Rectal smooth muscle tissue (tissue), 1 donor: ENCODE measurements at regions not wholly inside any gene's neighbourhood (a gene's known extent, or its start where the extent isn't known, plus 50 kb on each side); places are given as distances from the start of the nearest gene placed in this dataset.

ENCODE experiments used
- H3K27ac ChIP-seq: one replicate; pipeline ENCODE4 v1.7.0; 2013; ENCODE audit warnings: low read depth, low read length, inconsistent platforms
- H3K27me3 ChIP-seq: one replicate; pipeline ENCODE4 v1.7.0; 2013; ENCODE audit warnings: low read length; ENCODE audit not compliant: control insufficient read depth, insufficient read depth
- H3K36me3 ChIP-seq: one replicate; pipeline ENCODE4 v1.7.0; 2013; ENCODE audit warnings: low read length; ENCODE audit not compliant: control insufficient read depth, insufficient read depth
- H3K4me1 ChIP-seq: one replicate; pipeline ENCODE4 v1.7.0; 2013; ENCODE audit warnings: low read length; ENCODE audit not compliant: control insufficient read depth, insufficient read depth
- H3K4me3 ChIP-seq: one replicate; pipeline ENCODE4 v1.7.0; 2013; ENCODE audit warnings: low read length
- H3K9ac ChIP-seq: one replicate; pipeline ENCODE4 v1.7.0; 2013; ENCODE audit warnings: low read length

DNA sequence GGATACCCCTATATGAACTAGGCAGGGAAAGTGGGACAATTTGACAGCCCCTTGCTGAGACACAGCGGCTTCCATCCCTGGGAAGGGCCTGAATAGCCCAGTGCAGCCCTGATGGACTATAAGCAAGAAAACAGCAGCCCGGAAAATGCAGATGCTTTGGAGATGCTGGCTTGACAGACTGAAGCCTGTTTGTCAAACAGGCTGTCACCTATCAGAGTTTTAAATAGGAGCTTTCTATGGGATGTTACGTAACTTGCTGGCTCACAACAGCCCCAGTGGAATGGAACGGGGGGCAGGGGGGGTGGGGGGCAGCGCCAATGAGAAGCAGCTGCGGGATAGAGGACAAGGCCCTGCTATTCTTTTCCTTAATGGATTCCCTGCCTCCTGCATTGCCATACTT lies 91.9 kb upstream of the NTM start:
- H3K4me3 ChIP-seq: no peak overlapping the region
- H3K27ac ChIP-seq: no peak overlapping the region
- no peaks in the 10 kb centered on the region for H3K36me3 ChIP-seq
- H3K27me3 ChIP-seq: no peaks in the 10 kb centered on the region
- H3K4me1 ChIP-seq: peaks cover 8% of the 10 kb centered on the region
- no peak overlapping the region for H3K9ac ChIP-seq

DNA sequence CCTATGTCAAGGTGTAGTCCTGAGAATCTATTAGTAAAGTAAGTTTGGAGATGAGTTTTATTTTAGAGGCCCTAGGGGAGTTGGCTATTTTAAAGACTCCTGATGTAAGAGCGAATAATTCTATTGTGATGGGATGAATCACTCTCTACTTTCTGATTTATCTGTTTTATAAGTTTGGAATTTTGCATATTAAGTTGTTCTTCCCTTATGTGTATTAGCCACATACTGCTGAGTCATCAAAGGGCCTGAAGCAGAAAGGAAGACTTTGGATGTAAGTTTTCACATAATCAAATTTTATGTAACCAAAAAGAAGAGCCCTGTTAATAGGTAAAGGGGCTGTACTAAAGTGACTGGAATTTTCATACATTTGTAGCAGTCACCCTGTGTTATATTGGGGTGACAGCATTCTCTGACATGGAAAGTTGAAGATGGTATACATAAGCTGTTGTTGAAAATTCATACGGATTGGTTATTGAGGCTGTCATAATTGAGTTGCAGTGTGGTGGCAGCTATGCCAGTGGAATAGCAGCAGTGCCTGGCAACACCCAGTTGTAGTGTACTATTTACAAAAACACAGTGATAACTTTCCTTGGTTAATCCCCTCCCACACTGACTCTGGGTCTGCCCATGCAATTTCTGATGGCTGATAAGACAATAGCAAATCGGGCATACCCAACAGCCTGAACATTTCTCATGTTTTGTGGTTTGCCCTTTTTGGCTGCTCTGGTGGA lies 90.6 kb upstream of the NTM start:
- Histone ChIP-seq H3K4me1 (peaks cover 8% of the 10 kb centered on the region), H3K36me3 (no peaks in the 10 kb centered on the region), H3K27me3 (no peaks in the 10 kb centered on the region), H3K9ac (no peak overlapping the region), H3K27ac (no peak overlapping the region), H3K4me3 (no peak overlapping the region)

DNA sequence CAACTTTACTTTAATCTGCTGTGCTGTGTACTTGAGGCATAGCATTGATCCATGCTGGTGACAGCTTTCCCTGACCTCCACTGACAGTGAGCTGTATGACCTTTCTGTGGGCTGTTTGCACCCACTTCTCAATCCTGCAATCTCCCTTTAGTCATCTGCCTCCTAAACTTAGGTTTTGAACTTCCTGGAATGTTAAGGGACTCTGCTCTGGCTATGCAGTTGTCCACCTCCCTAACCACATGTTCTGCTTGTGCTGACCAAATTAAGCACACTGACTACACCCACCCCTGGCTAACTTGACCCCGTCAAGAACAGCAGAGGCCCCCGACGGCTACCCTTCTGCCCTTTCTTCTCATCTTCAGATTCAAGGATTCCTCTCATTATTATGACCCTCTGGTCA lies 89.1 kb upstream of the NTM start:
- Histone ChIP-seq H3K4me1 (peaks cover 2% of the 10 kb centered on the region), H3K36me3 (no peaks in the 10 kb centered on the region), H3K4me3 (no peak overlapping the region), H3K9ac (no peak overlapping the region), H3K27me3 (no peaks in the 10 kb centered on the region), H3K27ac (no peak overlapping the region)

DNA sequence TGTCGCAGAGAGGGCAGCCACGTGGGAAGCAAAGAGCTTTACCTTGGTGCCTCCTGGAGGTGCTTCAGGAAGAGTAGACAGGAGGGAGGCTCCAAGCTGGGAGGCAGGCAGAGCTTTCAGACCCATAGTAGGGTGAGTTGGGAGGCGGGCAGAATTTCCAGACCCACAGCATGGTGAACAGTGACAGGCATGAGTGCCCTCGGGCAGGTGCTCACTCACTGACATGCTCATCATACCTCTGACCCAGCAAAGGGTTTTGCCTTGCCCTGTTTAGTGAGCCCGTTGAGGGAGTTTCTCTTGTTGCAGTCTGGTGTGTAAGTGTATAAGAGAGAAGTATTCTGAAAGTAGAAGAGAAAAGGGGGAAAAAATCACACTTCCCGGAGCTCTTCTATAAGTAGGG lies 86.4 kb upstream of the NTM start:
- H3K36me3 ChIP-seq: no peaks in the 10 kb centered on the region
- no peaks in the 10 kb centered on the region for H3K4me1 ChIP-seq
- no peaks in the 10 kb centered on the region for H3K27me3 ChIP-seq
- no peak overlapping the region for H3K27ac ChIP-seq
- no peak overlapping the region for H3K9ac ChIP-seq
- no peak overlapping the region for H3K4me3 ChIP-seq

DNA sequence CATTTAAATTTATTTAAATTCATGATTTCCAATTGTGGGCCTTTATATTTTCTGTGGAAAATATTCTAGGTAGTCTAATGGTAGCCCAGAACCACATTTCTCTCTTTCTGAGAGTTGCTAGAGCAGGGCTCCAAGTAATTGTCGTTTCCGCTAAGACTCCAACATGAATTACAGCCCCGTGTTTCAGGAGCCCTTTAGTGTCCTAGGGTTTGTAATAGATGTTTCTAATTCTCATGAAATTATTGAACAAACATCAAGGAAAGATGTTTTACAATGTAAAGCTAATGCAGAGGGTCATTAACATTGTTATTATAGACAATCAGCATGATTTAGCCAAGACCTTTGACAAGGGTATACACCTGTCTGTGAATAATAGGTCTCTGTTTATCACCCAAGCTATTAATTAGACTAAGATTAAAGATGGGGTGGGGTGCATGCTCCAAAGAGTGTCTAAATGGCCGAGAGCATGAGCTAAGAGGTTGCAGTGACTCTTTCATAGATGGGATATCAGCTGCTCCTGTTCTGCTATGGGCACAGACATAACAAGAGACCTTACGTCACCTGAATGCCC lies 81.8 kb upstream of the NTM start:
- Histone ChIP-seq H3K4me1 (no peaks in the 10 kb centered on the region), H3K4me3 (no peak overlapping the region), H3K9ac (no peak overlapping the region), H3K27ac (no peak overlapping the region), H3K27me3 (no peaks in the 10 kb centered on the region), H3K36me3 (no peaks in the 10 kb centered on the region)

DNA sequence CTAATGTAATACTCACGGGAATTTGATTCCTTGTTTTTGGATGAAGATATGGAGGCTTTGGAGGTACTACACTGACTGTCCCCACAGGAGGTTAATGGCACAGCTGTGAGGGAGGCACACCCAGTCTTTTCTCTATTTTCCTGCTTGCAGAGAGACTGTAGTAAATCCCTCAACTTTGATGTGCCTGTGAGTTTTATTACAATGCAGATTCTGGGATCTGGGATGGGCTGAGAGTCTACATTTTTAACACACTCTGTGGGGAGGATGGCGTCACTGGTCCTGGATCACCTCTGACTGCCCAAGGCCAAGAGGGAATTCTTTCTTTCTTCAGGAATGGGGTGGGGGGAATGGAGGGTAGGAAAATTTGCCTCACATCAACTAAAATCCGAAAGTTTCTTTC lies 80.2 kb upstream of the NTM start:
- Histone ChIP-seq H3K27me3 (no peaks in the 10 kb centered on the region), H3K4me3 (no peak overlapping the region), H3K4me1 (no peaks in the 10 kb centered on the region), H3K9ac (no peak overlapping the region), H3K36me3 (no peaks in the 10 kb centered on the region), H3K27ac (no peak overlapping the region)

DNA sequence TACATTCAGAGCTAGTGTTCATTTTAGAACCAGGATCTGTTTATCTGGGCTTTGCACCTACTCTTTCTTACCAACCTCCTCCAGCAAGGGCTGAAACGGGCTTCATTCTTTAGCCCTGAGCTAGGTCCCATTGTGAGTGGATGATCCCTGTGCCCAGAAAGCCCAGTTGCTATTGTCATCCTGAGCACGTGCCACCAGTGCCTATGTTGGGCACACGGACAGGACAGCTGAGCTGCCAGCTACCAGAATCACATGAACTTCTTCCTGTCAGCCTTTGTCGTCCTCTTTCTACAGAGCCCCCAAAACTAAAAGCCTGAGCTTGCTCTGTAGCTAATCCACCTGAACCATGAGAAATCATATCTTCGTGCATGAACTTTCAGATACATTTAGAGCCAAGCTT lies 74.4 kb upstream of the NTM start:
- no peak overlapping the region for H3K9ac ChIP-seq
- no peaks in the 10 kb centered on the region for H3K27me3 ChIP-seq
- H3K27ac ChIP-seq: no peak overlapping the region
- no peaks in the 10 kb centered on the region for H3K36me3 ChIP-seq
- no peak overlapping the region for H3K4me3 ChIP-seq
- no peaks in the 10 kb centered on the region for H3K4me1 ChIP-seq

DNA sequence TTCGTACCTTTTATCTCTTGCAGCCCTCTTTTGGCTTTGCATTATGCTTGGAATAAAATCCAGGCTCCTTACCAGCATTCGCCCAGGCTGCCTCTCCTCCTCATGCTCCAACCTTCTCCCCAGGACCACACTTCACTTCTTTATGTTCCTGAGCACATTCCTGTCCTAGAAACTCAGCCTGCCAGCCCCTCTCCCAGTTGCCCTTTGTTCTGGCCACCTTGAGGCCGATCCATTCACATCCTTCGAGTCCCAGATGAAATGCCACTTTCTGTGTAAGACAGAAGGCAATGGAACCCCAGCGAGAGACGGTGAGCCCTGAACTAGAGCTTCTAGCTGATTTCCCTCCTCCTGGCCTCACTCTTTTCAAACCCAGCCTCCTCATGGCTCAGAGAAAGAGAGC lies 73.0 kb upstream of the NTM start:
- Histone ChIP-seq H3K27ac (no peak overlapping the region), H3K4me1 (no peaks in the 10 kb centered on the region), H3K9ac (no peak overlapping the region), H3K27me3 (no peaks in the 10 kb centered on the region), H3K4me3 (no peak overlapping the region), H3K36me3 (no peaks in the 10 kb centered on the region)

DNA sequence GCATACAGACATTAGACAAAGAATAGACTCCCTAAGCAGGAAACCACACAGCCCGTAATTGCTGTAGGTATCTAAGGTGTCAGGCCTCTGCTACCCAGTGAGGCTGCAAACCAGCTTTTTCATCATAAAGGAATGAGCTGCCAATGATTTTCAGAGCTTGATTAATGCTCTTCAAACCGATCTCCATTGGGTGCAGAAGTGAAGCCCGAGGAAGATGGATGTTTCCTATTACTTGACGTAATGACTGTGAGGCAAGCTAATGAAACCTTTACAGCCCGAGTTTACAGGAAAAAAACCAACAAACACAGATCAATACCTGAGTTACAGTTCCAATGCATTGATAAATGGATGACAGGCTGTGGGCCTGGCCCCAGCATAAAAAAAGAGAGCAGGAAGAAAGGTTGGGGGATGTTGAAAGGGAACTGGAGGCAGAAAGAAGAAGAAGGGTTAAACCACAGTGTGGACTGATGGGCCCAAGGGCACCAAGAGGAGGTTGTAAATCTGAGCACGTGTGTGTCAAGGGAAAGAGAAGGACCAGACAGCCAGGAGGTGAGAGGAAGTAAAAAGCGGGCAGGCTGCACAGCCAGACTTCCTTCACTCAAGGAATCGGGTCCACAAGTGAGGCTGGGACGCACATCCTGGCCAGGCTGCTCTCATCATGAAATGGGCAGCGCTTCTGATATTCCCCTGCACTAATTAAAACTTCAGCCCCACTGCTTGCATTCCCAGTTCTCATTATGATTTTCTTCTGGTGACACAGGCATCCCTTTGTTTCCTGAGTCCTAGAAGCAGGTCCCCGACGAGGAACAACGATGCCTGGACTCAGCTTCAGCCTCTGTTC lies 70.6 kb upstream of the NTM start:
- Histone ChIP-seq H3K27ac (no peak overlapping the region), H3K4me1 (no peaks in the 10 kb centered on the region), H3K9ac (no peak overlapping the region), H3K4me3 (no peak overlapping the region), H3K36me3 (no peaks in the 10 kb centered on the region), H3K27me3 (no peaks in the 10 kb centered on the region)

DNA sequence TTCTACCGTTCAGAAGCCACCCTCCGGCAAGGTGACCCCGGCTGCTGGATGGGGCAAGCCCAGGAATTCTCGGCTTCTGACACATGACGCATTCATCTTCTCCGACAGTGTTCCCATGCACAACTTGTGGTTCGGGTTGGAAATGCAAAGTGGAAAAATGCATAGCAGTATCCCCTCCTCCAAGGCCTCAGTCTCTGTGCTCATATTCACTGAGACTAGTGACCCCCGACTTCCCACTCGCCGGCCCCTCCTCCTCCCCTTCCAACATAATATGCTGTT lies 70.0 kb upstream of the NTM start:
- no peak overlapping the region for H3K9ac ChIP-seq
- no peaks in the 10 kb centered on the region for H3K36me3 ChIP-seq
- H3K27ac ChIP-seq: no peak overlapping the region
- H3K4me3 ChIP-seq: no peak overlapping the region
- no peaks in the 10 kb centered on the region for H3K27me3 ChIP-seq
- no peaks in the 10 kb centered on the region for H3K4me1 ChIP-seq

DNA sequence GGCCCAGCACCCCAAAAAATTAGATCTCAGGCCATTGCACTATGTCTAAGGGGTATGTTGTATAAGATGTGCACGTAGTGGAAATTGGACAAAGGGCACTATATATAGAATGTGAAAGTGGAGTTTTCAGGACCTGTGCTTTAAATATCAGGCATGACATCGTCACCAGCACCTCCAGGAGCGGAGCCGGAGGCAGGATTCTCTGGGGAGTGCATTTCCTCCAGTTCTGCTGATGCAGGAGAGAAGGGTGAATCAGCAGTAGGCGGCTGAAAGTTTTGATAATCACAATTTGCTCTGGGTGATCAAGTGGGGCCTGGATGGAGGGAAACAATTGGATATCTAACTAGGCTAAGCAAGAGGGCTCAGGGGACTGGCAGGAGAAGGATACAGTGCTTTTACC lies 69.1 kb upstream of the NTM start:
- H3K9ac ChIP-seq: no peak overlapping the region
- H3K27me3 ChIP-seq: no peaks in the 10 kb centered on the region
- H3K4me1 ChIP-seq: no peaks in the 10 kb centered on the region
- no peak overlapping the region for H3K4me3 ChIP-seq
- H3K36me3 ChIP-seq: no peaks in the 10 kb centered on the region
- H3K27ac ChIP-seq: no peak overlapping the region

DNA sequence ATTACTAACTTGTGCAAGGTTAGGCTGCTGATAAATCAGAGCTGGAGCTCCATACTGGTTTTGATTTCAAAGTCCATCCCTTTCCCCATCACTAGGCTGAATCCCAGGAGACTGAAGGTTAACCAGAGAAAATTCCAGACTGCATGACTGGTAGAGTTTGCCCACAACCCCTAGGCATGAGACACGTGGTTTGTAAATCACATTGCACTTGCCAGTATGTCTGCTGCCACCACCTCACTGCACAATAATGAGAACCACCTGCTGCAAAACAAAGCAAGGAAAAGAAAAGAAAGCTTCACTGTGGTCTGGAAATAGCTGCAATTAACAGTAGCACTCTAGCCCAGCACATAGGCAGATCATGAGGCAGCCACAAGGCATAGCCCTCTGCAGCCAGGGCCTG lies 67.6 kb upstream of the NTM start:
- Histone ChIP-seq H3K4me1 (no peaks in the 10 kb centered on the region), H3K27ac (no peak overlapping the region), H3K9ac (no peak overlapping the region), H3K27me3 (no peaks in the 10 kb centered on the region), H3K36me3 (no peaks in the 10 kb centered on the region), H3K4me3 (no peak overlapping the region)
